ENCODE measurements at regions not wholly inside any gene's neighbourhood (a gene's known extent, or its start where the extent isn't known, plus 50 kb on each side); places are given as distances from the start of the nearest gene placed in this dataset.

DNA sequence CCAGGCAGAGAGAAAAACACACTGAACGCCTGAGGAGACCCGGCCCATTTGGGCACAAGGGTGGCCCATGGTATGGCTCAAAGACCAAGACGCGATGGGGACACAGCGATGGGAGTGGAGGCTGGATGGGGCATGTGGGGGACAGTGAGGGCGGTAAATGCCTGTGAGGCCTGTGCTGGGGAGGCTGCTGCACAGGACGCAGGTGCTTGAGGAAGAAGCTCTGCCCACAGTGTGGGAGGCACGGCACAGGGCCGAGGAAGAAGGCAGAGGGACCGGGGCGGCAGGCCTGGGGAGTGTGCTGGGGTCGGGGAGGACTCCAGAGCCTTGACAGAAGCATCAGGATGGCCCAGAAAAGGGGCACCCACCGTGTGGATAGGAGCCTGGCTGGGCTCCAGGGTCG lies 75.9 kb upstream of the WNT11 start:
- WGBS (ENCODE audit: low lambda C conversion rate): 78% methylated on average over 11 of the region's 14 CpGs
- CTCF ChIA-PET: interaction anchor here (1.4 to 1.7 kb wide), 2 partner anchors 75 kb away, joined by 4 to 6 read pairs; no protein-coding TSS in a partner anchor

DNA sequence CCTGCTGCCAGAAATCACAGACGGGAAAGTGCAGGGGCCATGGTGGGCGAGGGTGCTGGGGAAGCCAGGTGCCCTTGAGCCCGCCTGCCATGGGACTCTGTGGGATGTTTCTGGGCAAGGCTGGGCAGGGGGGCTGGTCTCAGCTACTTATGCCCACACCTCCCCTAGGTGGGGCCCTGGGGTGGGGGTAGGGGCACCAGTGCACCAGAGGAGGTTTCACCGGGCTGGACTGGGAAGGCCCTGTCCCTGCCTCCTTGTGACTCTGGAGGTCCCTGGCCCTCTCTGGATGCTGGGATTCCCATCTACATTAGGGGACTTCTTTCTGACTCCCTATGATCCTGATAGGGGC lies 75.2 kb upstream of the WNT11 start:
- H3K4me1 ChIP-seq (ENCODE audit: control insufficient read depth in 1 of 2, insufficient read depth in 2 of 2, low read depth in 1 of 2, low read length in 1 of 2): peaks cover 0 to 6% of the 10 kb centered on the region in 2 experiments; a peak in 1 of 4 replicates
- H3K27me3 ChIP-seq (ENCODE audit: insufficient read depth): 0 out of 2 replicates have a peak, but pooled peaks cover 4% of the 10 kb centered on the region
- no peak overlapping the region for H2AFZ ChIP-seq (ENCODE audit: low read depth)
- H3K4me2 ChIP-seq: no peak overlapping the region
- TF ChIP-seq FOSL2 (IDR thresholded peaks at IDR 0.05; ENCODE audit: borderline replicate concordance, low read depth) (no peak), SMC3 (IDR thresholded peaks at IDR 0.05; ENCODE audit: low read depth, low read length) (no peak), YY1 (IDR thresholded peaks at IDR 0.05; ENCODE audit: low read depth) (no peak), MEF2A (IDR thresholded peaks at IDR 0.05; ENCODE audit: borderline replicate concordance, low read depth) (no peak), CHD2 (IDR thresholded peaks at IDR 0.05; ENCODE audit: low read length, partially characterized antibody) (no peak), TEAD4 (IDR thresholded peaks at IDR 0.05; ENCODE audit: borderline replicate concordance, insufficient read depth) (no peak), RAD21 (IDR thresholded peaks at IDR 0.05; ENCODE audit: low read length) (no peak), EP300 (IDR thresholded peaks at IDR 0.05; ENCODE audit: borderline replicate concordance in 1 of 2, low read depth in 1 of 2, low read length in 1 of 2) (no peak), FOXM1 (IDR thresholded peaks at IDR 0.05; ENCODE audit: low read depth) (no peak), RXRA (IDR thresholded peaks at IDR 0.05; ENCODE audit: borderline replicate concordance, low read depth) (no peak)
- TF ChIP-seq, protein P1, sequence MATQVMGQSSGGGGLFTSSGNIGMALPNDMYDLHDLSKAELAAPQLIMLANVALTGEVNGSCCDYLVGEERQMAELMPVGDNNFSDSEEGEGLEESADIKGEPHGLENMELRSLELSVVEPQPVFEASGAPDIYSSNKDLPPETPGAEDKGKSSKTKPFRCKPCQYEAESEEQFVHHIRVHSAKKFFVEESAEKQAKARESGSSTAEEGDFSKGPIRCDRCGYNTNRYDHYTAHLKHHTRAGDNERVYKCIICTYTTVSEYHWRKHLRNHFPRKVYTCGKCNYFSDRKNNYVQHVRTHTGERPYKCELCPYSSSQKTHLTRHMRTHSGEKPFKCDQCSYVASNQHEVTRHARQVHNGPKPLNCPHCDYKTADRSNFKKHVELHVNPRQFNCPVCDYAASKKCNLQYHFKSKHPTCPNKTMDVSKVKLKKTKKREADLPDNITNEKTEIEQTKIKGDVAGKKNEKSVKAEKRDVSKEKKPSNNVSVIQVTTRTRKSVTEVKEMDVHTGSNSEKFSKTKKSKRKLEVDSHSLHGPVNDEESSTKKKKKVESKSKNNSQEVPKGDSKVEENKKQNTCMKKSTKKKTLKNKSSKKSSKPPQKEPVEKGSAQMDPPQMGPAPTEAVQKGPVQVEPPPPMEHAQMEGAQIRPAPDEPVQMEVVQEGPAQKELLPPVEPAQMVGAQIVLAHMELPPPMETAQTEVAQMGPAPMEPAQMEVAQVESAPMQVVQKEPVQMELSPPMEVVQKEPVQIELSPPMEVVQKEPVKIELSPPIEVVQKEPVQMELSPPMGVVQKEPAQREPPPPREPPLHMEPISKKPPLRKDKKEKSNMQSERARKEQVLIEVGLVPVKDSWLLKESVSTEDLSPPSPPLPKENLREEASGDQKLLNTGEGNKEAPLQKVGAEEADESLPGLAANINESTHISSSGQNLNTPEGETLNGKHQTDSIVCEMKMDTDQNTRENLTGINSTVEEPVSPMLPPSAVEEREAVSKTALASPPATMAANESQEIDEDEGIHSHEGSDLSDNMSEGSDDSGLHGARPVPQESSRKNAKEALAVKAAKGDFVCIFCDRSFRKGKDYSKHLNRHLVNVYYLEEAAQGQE (IDR thresholded peaks at IDR 0.05; ENCODE audit: low read depth, low read length): no peak
- TF ChIP-seq, protein P2, sequence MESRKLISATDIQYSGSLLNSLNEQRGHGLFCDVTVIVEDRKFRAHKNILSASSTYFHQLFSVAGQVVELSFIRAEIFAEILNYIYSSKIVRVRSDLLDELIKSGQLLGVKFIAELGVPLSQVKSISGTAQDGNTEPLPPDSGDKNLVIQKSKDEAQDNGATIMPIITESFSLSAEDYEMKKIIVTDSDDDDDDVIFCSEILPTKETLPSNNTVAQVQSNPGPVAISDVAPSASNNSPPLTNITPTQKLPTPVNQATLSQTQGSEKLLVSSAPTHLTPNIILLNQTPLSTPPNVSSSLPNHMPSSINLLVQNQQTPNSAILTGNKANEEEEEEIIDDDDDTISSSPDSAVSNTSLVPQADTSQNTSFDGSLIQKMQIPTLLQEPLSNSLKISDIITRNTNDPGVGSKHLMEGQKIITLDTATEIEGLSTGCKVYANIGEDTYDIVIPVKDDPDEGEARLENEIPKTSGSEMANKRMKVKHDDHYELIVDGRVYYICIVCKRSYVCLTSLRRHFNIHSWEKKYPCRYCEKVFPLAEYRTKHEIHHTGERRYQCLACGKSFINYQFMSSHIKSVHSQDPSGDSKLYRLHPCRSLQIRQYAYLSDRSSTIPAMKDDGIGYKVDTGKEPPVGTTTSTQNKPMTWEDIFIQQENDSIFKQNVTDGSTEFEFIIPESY (IDR thresholded peaks at IDR 0.05; ENCODE audit: borderline replicate concordance, low read depth): no peak
- TF ChIP-seq, protein P3, sequence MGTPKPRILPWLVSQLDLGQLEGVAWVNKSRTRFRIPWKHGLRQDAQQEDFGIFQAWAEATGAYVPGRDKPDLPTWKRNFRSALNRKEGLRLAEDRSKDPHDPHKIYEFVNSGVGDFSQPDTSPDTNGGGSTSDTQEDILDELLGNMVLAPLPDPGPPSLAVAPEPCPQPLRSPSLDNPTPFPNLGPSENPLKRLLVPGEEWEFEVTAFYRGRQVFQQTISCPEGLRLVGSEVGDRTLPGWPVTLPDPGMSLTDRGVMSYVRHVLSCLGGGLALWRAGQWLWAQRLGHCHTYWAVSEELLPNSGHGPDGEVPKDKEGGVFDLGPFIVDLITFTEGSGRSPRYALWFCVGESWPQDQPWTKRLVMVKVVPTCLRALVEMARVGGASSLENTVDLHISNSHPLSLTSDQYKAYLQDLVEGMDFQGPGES (IDR thresholded peaks at IDR 0.05; ENCODE audit: low read depth, low read length): no peak
- H3K79me2 ChIP-seq (ENCODE audit: insufficient read depth): no peaks in the 10 kb centered on the region
- H3K4me3 ChIP-seq (ENCODE audit: low read depth in 2 of 2, low read length in 1 of 2): no peak overlapping the region
- H4K20me1 ChIP-seq (ENCODE audit: insufficient read depth): no peaks in the 10 kb centered on the region
- H3K9ac ChIP-seq: no peak overlapping the region
- 67% methylated on average over 3 of the region's 4 CpGs for WGBS (ENCODE audit: low lambda C conversion rate)
- ChIA-PET CTCF (interaction anchor here (0.7 to 1.7 kb wide), 3 partner anchors 10 to 74 kb away, joined by 3 to 6 read pairs (median 5); no protein-coding TSS in a partner anchor), POLR2A (no interaction called here)
- H3K27ac ChIP-seq (ENCODE audit: low read depth in 2 of 2, low read length in 1 of 2): no peak overlapping the region
- H3F3A ChIP-seq (replicated peaks; ENCODE audit: insufficient read depth): no peaks in the 10 kb centered on the region
- no peak for DNase-seq
- no peaks in the 10 kb centered on the region for H3K36me3 ChIP-seq (replicated peaks in 1 of 2; ENCODE audit: control insufficient read depth in 1 of 2, insufficient read depth in 2 of 2, low read length in 1 of 2)
- H3K9me3 ChIP-seq: no peaks in the 10 kb centered on the region
- H3K9me2 ChIP-seq: no peaks in the 10 kb centered on the region

More for the DNA sequence above, 75.9 kb upstream of the WNT11 start:
- DNase-seq: no peak
- TF ChIP-seq, protein P3 (IDR thresholded peaks at IDR 0.05; ENCODE audit: low read depth, low read length): no peak
- H3K9me2 ChIP-seq: no peaks in the 10 kb centered on the region
- no peaks in the 10 kb centered on the region for H3K36me3 ChIP-seq (replicated peaks in 1 of 2; ENCODE audit: control insufficient read depth in 1 of 2, insufficient read depth in 2 of 2, low read length in 1 of 2)
- no peak overlapping the region for H3K4me2 ChIP-seq
- 0 out of 2 replicates have a peak, but pooled peaks cover 4% of the 10 kb centered on the region for H3K27me3 ChIP-seq (ENCODE audit: insufficient read depth)
- H3K9ac ChIP-seq: no peak overlapping the region
- no peaks in the 10 kb centered on the region for H4K20me1 ChIP-seq (ENCODE audit: insufficient read depth)
- no peak overlapping the region for H3K4me3 ChIP-seq (ENCODE audit: low read depth in 2 of 2, low read length in 1 of 2)
- no peaks in the 10 kb centered on the region for H3F3A ChIP-seq (replicated peaks; ENCODE audit: insufficient read depth)
- H3K27ac ChIP-seq (ENCODE audit: low read depth in 2 of 2, low read length in 1 of 2): no peak overlapping the region
- POLR2A ChIA-PET: no interaction called here
- H2AFZ ChIP-seq (ENCODE audit: low read depth): no peak overlapping the region
- H3K79me2 ChIP-seq (ENCODE audit: insufficient read depth): no peaks in the 10 kb centered on the region
- H3K9me3 ChIP-seq: no peaks in the 10 kb centered on the region
- H3K4me1 ChIP-seq (ENCODE audit: control insufficient read depth in 1 of 2, insufficient read depth in 2 of 2, low read depth in 1 of 2, low read length in 1 of 2): peaks cover 0 to 6% of the 10 kb centered on the region in 2 experiments; a peak in 1 of 4 replicates
